Rectal smooth muscle tissue (tissue), 1 donor: ENCODE measurements at regions not wholly inside any gene's neighbourhood (a gene's known extent, or its start where the extent isn't known, plus 50 kb on each side); places are given as distances from the start of the nearest gene placed in this dataset.
"Not testable (repeated sequence)": the region's sequence is repeated elsewhere in the genome, so short reads cannot be mapped to it uniquely, and the experiment has no call there.

Source experiments
- H3K27ac ChIP-seq: one replicate; pipeline ENCODE4 v1.7.0; 2013; ENCODE audit warnings: low read depth, low read length, inconsistent platforms
- H3K27me3 ChIP-seq: one replicate; pipeline ENCODE4 v1.7.0; 2013; ENCODE audit warnings: low read length; ENCODE audit not compliant: control insufficient read depth, insufficient read depth
- H3K36me3 ChIP-seq: one replicate; pipeline ENCODE4 v1.7.0; 2013; ENCODE audit warnings: low read length; ENCODE audit not compliant: control insufficient read depth, insufficient read depth
- H3K4me1 ChIP-seq: one replicate; pipeline ENCODE4 v1.7.0; 2013; ENCODE audit warnings: low read length; ENCODE audit not compliant: control insufficient read depth, insufficient read depth
- H3K4me3 ChIP-seq: one replicate; pipeline ENCODE4 v1.7.0; 2013; ENCODE audit warnings: low read length
- H3K9ac ChIP-seq: one replicate; pipeline ENCODE4 v1.7.0; 2013; ENCODE audit warnings: low read length

GRCh38 chr1:166740668-166741276 lies 98.5 kb upstream of the POGK start:
- Histone ChIP-seq H3K36me3 (no peaks in the 10 kb centered on the region), H3K27ac (no peak overlapping the region), H3K4me3 (no peak overlapping the region), H3K4me1 (no peaks in the 10 kb centered on the region), H3K9ac (no peak overlapping the region), H3K27me3 (no peaks in the 10 kb centered on the region)

GRCh38 chr1:166763318-166763717 lies 76.0 kb upstream of the POGK start:
- Histone ChIP-seq H3K4me3 (no peak overlapping the region), H3K36me3 (no peaks in the 10 kb centered on the region), H3K27me3 (no peaks in the 10 kb centered on the region), H3K9ac (no peak overlapping the region), H3K27ac (no peak overlapping the region), H3K4me1 (no peaks in the 10 kb centered on the region)

- H3K27me3 ChIP-seq: no peaks in the 10 kb centered on the region
- H3K27ac ChIP-seq: no peak overlapping the region
- no peaks in the 10 kb centered on the region for H3K4me1 ChIP-seq
- no peaks in the 10 kb centered on the region for H3K36me3 ChIP-seq
- no peak overlapping the region for H3K9ac ChIP-seq
- H3K4me3 ChIP-seq: no peak overlapping the region
Measured at GRCh38 chr1:166766942-166767341, 72.3 kb upstream of the POGK start.

- H3K27ac ChIP-seq, H3K9ac ChIP-seq, H3K36me3 ChIP-seq, H3K27me3 ChIP-seq, H3K4me3 ChIP-seq, H3K4me1 ChIP-seq: not testable (repeated sequence)
Measured at GRCh38 chr1:166784646-166785045, 54.6 kb upstream of the POGK start.

GRCh38 chr1:166785987-166786386 lies 53.3 kb upstream of the POGK start:
- H3K27ac ChIP-seq: no peak overlapping the region
- H3K36me3 ChIP-seq: no peaks in the 10 kb centered on the region

GRCh38 chr1:166789286-166789685 lies 50.0 kb upstream of the POGK start:
- Histone ChIP-seq H3K27me3 (no peaks in the 10 kb centered on the region), H3K4me3 (no peak overlapping the region), H3K36me3 (no peaks in the 10 kb centered on the region), H3K9ac (no peak overlapping the region), H3K27ac (no peak overlapping the region), H3K4me1 (no peaks in the 10 kb centered on the region)

More at GRCh38 chr1:166785987-166786386, 53.3 kb upstream of the POGK start:
- Histone ChIP-seq H3K4me1 (no peaks in the 10 kb centered on the region), H3K9ac (no peak overlapping the region), H3K4me3 (no peak overlapping the region), H3K27me3 (no peaks in the 10 kb centered on the region)
